ENCODE measurements at regions not wholly inside any gene's neighbourhood (a gene's known extent, or its start where the extent isn't known, plus 50 kb on each side); places are given as distances from the start of the nearest gene placed in this dataset.

DNA sequence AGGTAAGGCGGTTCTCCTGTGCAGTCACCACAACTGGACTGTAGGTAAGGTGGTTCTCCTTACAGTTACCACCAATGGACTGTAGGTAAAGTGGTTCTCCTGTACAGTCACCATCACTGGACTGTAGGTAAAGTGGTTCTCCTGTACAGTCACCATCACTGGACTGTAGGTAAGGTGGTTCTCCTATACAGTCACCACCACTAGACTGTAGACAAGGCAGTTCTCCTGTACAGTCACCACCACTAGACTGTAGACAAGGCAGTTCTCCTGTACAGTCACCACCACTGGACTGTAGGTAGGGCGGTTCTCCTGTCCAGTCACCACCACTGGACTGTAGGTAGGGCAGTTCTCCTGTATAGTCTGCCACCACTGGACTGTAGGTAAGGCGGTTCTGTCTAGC is 212.3 kb downstream of the TFAP2A start:
- TF ChIP-seq, protein P1, sequence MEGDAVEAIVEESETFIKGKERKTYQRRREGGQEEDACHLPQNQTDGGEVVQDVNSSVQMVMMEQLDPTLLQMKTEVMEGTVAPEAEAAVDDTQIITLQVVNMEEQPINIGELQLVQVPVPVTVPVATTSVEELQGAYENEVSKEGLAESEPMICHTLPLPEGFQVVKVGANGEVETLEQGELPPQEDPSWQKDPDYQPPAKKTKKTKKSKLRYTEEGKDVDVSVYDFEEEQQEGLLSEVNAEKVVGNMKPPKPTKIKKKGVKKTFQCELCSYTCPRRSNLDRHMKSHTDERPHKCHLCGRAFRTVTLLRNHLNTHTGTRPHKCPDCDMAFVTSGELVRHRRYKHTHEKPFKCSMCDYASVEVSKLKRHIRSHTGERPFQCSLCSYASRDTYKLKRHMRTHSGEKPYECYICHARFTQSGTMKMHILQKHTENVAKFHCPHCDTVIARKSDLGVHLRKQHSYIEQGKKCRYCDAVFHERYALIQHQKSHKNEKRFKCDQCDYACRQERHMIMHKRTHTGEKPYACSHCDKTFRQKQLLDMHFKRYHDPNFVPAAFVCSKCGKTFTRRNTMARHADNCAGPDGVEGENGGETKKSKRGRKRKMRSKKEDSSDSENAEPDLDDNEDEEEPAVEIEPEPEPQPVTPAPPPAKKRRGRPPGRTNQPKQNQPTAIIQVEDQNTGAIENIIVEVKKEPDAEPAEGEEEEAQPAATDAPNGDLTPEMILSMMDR (IDR thresholded peaks at IDR 0.05; ENCODE audit: insufficient read depth, low read depth, low read length), result no peak
- TF ChIP-seq EZH2 (IDR thresholded peaks at IDR 0.05; ENCODE audit: insufficient read depth, low read length), result no peak
